GM12878 (cell line): ENCODE measurements at regions not wholly inside any gene's neighbourhood (a gene's known extent, or its start where the extent isn't known, plus 50 kb on each side); places are given as distances from the start of the nearest gene placed in this dataset.

Source experiments
- CTCF ChIP-seq, 3 experiments: IDR thresholded peaks in 2 of 3; conservative IDR thresholded peaks in 1 of 3; 2 replicates each; pipeline ENCODE4 v1.5.1; 2011; ENCODE audit warnings: low read depth in 3 of 3, low read length in 3 of 3, mild to moderate bottlenecking in 3 of 3, control low read depth in 2 of 3, moderate library complexity in 2 of 3, inconsistent platforms in 1 of 3, mixed read lengths in 1 of 3; ENCODE audit not compliant: control insufficient read depth in 2 of 3, insufficient read depth in 1 of 3; ENCODE audit errors: extremely low read depth in 1 of 3
- POLR2A ChIP-seq: IDR thresholded peaks from 2 replicates; pipeline ENCODE4 v1.6.1; 2011; ENCODE audit warnings: low read depth, mild to moderate bottlenecking, low read length
- TCF7 ChIP-seq: IDR thresholded peaks from 2 replicates; pipeline ENCODE4 v1.6.1; 2014; ENCODE audit warnings: antibody characterized with exemption, borderline replicate concordance

DNA sequence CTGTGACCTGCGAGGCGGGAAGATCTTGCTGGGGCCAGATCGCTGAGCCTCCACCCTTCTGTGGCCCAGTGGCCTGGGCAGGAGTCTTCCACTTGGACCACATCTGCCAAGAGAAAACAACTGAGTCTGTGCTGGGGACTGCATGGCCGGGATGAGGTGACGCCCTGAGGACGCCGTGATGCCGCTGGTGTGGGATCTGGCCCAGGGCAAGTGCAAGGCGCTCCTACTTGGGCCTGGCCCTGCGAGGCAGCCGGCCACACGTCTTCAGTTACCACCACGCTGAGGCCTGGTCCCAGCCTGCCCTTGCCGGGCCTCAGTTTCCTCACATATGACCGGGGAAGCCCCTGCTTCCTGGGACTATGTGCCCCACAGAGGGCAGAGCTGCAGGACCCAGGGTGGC is 133.4 kb downstream of the SLC25A46 start:
- TF ChIP-seq TCF7: no peak
- TF ChIP-seq CTCF (IDR thresholded peaks at IDR 0.05 in 2 of 3, conservative IDR thresholded peaks at IDR 0.05 in 1 of 3; ENCODE audit: control insufficient read depth in 2 of 3, extremely low read depth in 1 of 3, insufficient read depth in 1 of 3, low read depth in 3 of 3, low read length in 3 of 3): no peak
- no peak for TF ChIP-seq POLR2A
